Panc1 (cell line): ENCODE measurements at regions not wholly inside any gene's neighbourhood (a gene's known extent, or its start where the extent isn't known, plus 50 kb on each side); places are given as distances from the start of the nearest gene placed in this dataset.
"Not testable (repeated sequence)": the region's sequence is repeated elsewhere in the genome, so short reads cannot be mapped to it uniquely, and the experiment has no call there.

Source experiments
- ATAC-seq: fragments of 200-7000 bp; cut with Tn5 transposase; 2 replicates; pipeline ENCODE4 v1.9.1; 2020; ENCODE audit warnings: mild to moderate bottlenecking, moderate library complexity
- BruUV-seq: library from RNA; stranded (reverse); fragments of 400-500 nt; replicated peaks from 2 replicates; lab custom pipeline; 2021; lab: Mats Ljungman, UMichigan
- CTCF ChIA-PET: fragments of 300-600 bp; sonication (Branson Sonifier 250); formaldehyde crosslinking; loops from one replicate; lab custom pipeline; 2022; ENCODE audit warnings: antibody characterized with exemption; lab: Charles Lee
- POLR2A ChIA-PET: fragments of 300-600 bp; sonication (Branson Sonifier 250); formaldehyde crosslinking; loops from one replicate; lab custom pipeline; 2022; ENCODE audit warnings: antibody characterized with exemption; lab: Charles Lee
- DNase-seq: peaks from one replicate; pipeline ENCODE4 v3.0.0-alpha.2; 2010; ENCODE audit warnings: low read depth, low spot score
- H3K27ac ChIP-seq: 2 replicates; pipeline ENCODE4 v1.5.1; 2011; ENCODE audit warnings: mild to moderate bottlenecking, low read length, inconsistent platforms
- H3K27me3 ChIP-seq: fragments of 200-500 bp; sonication (Bioruptor generic); 2 replicates; pipeline ENCODE4 v1.6.0; 2014; ENCODE audit warnings: low read length, inconsistent platforms; ENCODE audit not compliant: control insufficient read depth, insufficient read depth
- H3K36me3 ChIP-seq: fragments of 200-500 bp; sonication (Bioruptor generic); 2 replicates; pipeline ENCODE4 v1.5.1; 2014; ENCODE audit warnings: inconsistent platforms, mild to moderate bottlenecking, low read length, moderate library complexity; ENCODE audit not compliant: control insufficient read depth, insufficient read depth
- H3K4me1 ChIP-seq: 2 replicates; pipeline ENCODE4 v1.5.1; 2011; ENCODE audit warnings: inconsistent platforms, mild to moderate bottlenecking, low read length, moderate library complexity; ENCODE audit not compliant: control insufficient read depth, insufficient read depth
- H3K4me3 ChIP-seq, 2 experiments: 2 replicates each; pipeline ENCODE4 v1.5.1; 2011 to 2012; ENCODE audit warnings: low read depth in 2 of 2, low read length in 2 of 2, mild to moderate bottlenecking in 2 of 2, inconsistent platforms in 1 of 2, moderate library complexity in 1 of 2
- H3K9me3 ChIP-seq: fragments of 200-500 bp; sonication (Bioruptor generic); 2 replicates; pipeline ENCODE4 v1.5.1; 2014; ENCODE audit warnings: low read depth, mild to moderate bottlenecking, inconsistent platforms, low read length, moderate library complexity; ENCODE audit not compliant: control insufficient read depth, insufficient read depth
- CTCF ChIP-seq: fragments of 450-650 bp; IDR thresholded peaks from 2 replicates; pipeline ENCODE4 v1.5.1; 2017; ENCODE audit warnings: mild to moderate bottlenecking
- POLR2AphosphoS5 ChIP-seq: IDR thresholded peaks from 2 replicates; pipeline ENCODE4 v1.6.1; 2012; ENCODE audit warnings: mild to moderate bottlenecking, low read depth, low read length, moderate library complexity
- SIN3A ChIP-seq: IDR thresholded peaks from 2 replicates; pipeline ENCODE4 v1.6.1; 2012; ENCODE audit warnings: low read depth, mild to moderate bottlenecking, low read length, moderate library complexity, borderline replicate concordance; ENCODE audit not compliant: insufficient read depth
- TCF7L2 ChIP-seq: IDR thresholded peaks from 2 replicates; pipeline ENCODE4 v1.6.1; 2011; ENCODE audit warnings: mild to moderate bottlenecking, low read depth, low read length, inconsistent platforms
- in situ Hi-C: cut with HindIII; loops from 2 replicates; pipeline ENCODE4 v1.10.0; 2016; ENCODE audit warnings: low sequenced_read_pairs, low pct_unique_long_range_greater_than_20kb
- intact Hi-C: fragments of 100-400 bp; cut with micrococcal nuclease; formaldehyde crosslinking; loops from one replicate; pipeline ENCODE4 v1.10.0; 2022; ENCODE audit not compliant: unreplicated experiment
- TF ChIP-seq, protein P1 (sequence below), 2 experiments: IDR thresholded peaks; 2 replicates each; pipeline ENCODE4 v1.6.1; 2011 to 2012; ENCODE audit warnings: low read depth in 2 of 2, control low read depth in 1 of 2, low read length in 1 of 2, mild to moderate bottlenecking in 1 of 2, moderate library complexity in 1 of 2; ENCODE audit not compliant: insufficient read depth in 1 of 2

- intact Hi-C loops, POLR2A ChIA-PET, CTCF ChIA-PET, BruUV-seq, H3K27me3 ChIP-seq, ATAC-seq, H3K4me1 ChIP-seq, H3K9me3 ChIP-seq, H3K36me3 ChIP-seq, in situ Hi-C loops, H3K27ac ChIP-seq, DNase-seq: not testable (repeated sequence)
- peak overlapping the region in 1 of 2 experiments; percentile 18; a peak in 1 of 4 replicates for H3K4me3 ChIP-seq
Measured at GRCh38 chr2:195523242-195523641, 133.8 kb upstream of the SLC39A10 start.

DNA sequence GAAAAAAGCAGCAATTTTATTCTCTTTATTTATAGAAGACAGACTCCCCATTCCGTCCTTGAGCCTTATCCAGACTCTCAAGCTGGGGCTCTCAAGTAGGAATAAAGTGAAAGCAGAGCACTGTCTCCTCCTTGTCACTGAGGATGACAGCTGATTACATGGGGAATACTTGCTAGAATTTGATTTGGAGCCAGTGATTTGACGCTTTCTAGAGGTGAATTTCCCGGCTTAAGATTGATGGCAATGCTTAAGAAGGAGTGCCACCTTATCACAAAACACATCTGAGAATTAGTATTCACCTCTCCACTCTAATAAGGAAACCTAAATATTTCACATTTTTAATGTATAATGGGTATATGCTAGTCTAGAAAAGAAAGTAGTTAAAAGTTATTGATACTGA is 135.4 kb upstream of the SLC39A10 start:
- intact Hi-C loops = no loop called here
- Histone ChIP-seq H3K4me3 (no peak overlapping the region), H3K9me3 (no peaks in the 10 kb centered on the region), H3K27ac (no peak overlapping the region), H3K27me3 (no peaks in the 10 kb centered on the region), H3K36me3 (no peaks in the 10 kb centered on the region), H3K4me1 (no peaks in the 10 kb centered on the region)
- TF ChIP-seq SIN3A = no peak
- TF ChIP-seq TCF7L2 = no peak
- ATAC-seq (no peak), DNase-seq (no peak)
- ChIA-PET POLR2A (no interaction called here), CTCF (no interaction called here)
- BruUV-seq = no TSS peak
- in situ Hi-C loops = no loop called here

DNA sequence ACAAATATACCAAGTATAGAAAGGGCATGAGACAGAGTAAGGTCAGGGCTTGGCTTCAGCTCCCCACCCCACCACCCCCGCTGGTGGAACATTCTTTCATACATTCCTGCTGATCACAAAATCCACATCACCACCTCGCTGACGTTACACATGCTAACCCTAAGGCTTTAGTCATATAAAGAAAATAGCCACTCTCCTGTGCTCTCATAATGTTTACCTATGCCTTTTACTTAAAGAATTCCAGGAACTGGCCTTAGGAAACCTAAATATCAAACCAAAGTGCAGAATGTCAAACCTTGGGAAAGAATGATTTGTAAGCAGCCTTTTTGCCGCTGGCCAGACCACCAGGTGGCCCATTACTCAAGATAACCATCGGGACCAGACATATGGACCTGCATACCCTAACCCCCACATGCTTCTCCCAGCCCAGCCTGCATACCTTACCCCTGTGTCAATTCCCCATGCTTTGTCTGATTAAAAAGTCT is 136.3 kb upstream of the SLC39A10 start:
- Histone ChIP-seq H3K9me3 (no peaks in the 10 kb centered on the region), H3K27ac (no peak overlapping the region), H3K27me3 (no peaks in the 10 kb centered on the region), H3K4me1 (no peaks in the 10 kb centered on the region), H3K4me3 (no peak overlapping the region), H3K36me3 (no peaks in the 10 kb centered on the region)
- ChIA-PET POLR2A (no interaction called here), CTCF (no interaction called here)
- intact Hi-C loops (no loop called here), in situ Hi-C loops (no loop called here)
- no TSS peak for BruUV-seq
- TF ChIP-seq TCF7L2 (no peak), POLR2AphosphoS5 (no peak), SIN3A (no peak), CTCF (no peak)
- TF ChIP-seq, protein P1, sequence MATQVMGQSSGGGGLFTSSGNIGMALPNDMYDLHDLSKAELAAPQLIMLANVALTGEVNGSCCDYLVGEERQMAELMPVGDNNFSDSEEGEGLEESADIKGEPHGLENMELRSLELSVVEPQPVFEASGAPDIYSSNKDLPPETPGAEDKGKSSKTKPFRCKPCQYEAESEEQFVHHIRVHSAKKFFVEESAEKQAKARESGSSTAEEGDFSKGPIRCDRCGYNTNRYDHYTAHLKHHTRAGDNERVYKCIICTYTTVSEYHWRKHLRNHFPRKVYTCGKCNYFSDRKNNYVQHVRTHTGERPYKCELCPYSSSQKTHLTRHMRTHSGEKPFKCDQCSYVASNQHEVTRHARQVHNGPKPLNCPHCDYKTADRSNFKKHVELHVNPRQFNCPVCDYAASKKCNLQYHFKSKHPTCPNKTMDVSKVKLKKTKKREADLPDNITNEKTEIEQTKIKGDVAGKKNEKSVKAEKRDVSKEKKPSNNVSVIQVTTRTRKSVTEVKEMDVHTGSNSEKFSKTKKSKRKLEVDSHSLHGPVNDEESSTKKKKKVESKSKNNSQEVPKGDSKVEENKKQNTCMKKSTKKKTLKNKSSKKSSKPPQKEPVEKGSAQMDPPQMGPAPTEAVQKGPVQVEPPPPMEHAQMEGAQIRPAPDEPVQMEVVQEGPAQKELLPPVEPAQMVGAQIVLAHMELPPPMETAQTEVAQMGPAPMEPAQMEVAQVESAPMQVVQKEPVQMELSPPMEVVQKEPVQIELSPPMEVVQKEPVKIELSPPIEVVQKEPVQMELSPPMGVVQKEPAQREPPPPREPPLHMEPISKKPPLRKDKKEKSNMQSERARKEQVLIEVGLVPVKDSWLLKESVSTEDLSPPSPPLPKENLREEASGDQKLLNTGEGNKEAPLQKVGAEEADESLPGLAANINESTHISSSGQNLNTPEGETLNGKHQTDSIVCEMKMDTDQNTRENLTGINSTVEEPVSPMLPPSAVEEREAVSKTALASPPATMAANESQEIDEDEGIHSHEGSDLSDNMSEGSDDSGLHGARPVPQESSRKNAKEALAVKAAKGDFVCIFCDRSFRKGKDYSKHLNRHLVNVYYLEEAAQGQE (IDR thresholded peaks at IDR 0.05; ENCODE audit: insufficient read depth in 1 of 2, low read depth in 2 of 2, low read length in 1 of 2) = no peak
- DNase-seq (no peak), ATAC-seq (no peak)
